H1 (cell line): ENCODE measurements at regions not wholly inside any gene's neighbourhood (a gene's known extent, or its start where the extent isn't known, plus 50 kb on each side); places are given as distances from the start of the nearest gene placed in this dataset.

Experiments used
- POLR2A ChIP-seq, 2 experiments: IDR thresholded peaks; 1 replicate in 1 of 2; 2 replicates in 1 of 2; pipeline ENCODE4 v1.6.1; 2011; ENCODE audit warnings: low read depth in 2 of 2, low read length in 2 of 2, mild to moderate bottlenecking in 2 of 2; ENCODE audit errors: control extremely low read depth in 1 of 2
- TF ChIP-seq, protein P1 (sequence below): fragments of 300-600 bp; sonication (generic); IDR thresholded peaks from 2 replicates; pipeline ENCODE4 v1.7.1; 2012; ENCODE audit warnings: low read length, moderate library complexity, mild to moderate bottlenecking, inconsistent platforms; ENCODE audit not compliant: insufficient replicate concordance
- TF ChIP-seq, protein P2 (sequence below): IDR thresholded peaks from 2 replicates; pipeline ENCODE4 v1.6.1; 2012; ENCODE audit warnings: low read length, inconsistent platforms
- TF ChIP-seq, protein P3 (sequence below): IDR thresholded peaks from 2 replicates; pipeline ENCODE4 v1.6.1; 2012; ENCODE audit warnings: inconsistent platforms

DNA sequence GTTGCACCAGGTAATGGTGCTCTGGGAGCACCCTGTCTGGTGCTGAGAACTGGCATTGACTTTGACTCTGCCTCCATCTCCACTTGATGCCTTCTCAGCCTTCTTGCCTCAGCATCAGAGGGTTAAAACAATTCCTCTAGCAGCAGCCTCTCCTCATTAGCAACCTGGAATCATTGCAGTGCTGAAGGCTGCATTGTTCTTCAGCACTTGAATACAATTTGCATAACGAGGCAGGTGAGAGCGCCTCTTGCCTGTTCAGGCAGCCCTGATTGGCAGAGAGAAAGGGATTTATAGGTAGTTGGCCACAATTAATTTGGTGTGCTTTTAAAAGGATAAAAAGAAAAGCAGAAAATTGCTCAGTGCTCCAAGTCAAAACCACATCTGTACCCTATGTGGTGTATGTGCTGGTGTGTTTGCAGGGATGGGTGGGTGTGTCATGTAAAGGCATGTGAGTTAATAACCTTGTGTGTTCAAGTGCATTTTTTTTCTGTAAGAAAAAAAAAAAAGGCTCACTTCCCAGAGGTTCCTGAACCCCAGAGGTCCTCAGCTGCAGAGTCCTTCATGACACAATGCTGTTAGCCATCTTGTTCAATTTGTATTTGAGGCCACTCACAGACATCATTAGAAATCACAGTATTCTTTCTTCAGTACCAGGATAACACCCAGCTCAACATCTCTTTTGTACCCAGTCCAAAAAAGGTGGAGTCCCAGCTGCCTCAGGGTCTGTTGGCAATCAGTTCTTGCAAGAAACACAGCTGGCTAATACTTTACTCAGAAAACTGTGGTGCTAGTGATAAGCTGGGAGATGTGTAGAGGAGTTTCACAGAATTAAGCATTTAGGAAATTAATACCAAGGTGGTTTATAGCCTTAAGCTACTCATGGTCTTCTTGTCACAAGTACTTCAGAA lies 385.6 kb downstream of the GRIN2B start (continued):
- TF ChIP-seq, protein P1, sequence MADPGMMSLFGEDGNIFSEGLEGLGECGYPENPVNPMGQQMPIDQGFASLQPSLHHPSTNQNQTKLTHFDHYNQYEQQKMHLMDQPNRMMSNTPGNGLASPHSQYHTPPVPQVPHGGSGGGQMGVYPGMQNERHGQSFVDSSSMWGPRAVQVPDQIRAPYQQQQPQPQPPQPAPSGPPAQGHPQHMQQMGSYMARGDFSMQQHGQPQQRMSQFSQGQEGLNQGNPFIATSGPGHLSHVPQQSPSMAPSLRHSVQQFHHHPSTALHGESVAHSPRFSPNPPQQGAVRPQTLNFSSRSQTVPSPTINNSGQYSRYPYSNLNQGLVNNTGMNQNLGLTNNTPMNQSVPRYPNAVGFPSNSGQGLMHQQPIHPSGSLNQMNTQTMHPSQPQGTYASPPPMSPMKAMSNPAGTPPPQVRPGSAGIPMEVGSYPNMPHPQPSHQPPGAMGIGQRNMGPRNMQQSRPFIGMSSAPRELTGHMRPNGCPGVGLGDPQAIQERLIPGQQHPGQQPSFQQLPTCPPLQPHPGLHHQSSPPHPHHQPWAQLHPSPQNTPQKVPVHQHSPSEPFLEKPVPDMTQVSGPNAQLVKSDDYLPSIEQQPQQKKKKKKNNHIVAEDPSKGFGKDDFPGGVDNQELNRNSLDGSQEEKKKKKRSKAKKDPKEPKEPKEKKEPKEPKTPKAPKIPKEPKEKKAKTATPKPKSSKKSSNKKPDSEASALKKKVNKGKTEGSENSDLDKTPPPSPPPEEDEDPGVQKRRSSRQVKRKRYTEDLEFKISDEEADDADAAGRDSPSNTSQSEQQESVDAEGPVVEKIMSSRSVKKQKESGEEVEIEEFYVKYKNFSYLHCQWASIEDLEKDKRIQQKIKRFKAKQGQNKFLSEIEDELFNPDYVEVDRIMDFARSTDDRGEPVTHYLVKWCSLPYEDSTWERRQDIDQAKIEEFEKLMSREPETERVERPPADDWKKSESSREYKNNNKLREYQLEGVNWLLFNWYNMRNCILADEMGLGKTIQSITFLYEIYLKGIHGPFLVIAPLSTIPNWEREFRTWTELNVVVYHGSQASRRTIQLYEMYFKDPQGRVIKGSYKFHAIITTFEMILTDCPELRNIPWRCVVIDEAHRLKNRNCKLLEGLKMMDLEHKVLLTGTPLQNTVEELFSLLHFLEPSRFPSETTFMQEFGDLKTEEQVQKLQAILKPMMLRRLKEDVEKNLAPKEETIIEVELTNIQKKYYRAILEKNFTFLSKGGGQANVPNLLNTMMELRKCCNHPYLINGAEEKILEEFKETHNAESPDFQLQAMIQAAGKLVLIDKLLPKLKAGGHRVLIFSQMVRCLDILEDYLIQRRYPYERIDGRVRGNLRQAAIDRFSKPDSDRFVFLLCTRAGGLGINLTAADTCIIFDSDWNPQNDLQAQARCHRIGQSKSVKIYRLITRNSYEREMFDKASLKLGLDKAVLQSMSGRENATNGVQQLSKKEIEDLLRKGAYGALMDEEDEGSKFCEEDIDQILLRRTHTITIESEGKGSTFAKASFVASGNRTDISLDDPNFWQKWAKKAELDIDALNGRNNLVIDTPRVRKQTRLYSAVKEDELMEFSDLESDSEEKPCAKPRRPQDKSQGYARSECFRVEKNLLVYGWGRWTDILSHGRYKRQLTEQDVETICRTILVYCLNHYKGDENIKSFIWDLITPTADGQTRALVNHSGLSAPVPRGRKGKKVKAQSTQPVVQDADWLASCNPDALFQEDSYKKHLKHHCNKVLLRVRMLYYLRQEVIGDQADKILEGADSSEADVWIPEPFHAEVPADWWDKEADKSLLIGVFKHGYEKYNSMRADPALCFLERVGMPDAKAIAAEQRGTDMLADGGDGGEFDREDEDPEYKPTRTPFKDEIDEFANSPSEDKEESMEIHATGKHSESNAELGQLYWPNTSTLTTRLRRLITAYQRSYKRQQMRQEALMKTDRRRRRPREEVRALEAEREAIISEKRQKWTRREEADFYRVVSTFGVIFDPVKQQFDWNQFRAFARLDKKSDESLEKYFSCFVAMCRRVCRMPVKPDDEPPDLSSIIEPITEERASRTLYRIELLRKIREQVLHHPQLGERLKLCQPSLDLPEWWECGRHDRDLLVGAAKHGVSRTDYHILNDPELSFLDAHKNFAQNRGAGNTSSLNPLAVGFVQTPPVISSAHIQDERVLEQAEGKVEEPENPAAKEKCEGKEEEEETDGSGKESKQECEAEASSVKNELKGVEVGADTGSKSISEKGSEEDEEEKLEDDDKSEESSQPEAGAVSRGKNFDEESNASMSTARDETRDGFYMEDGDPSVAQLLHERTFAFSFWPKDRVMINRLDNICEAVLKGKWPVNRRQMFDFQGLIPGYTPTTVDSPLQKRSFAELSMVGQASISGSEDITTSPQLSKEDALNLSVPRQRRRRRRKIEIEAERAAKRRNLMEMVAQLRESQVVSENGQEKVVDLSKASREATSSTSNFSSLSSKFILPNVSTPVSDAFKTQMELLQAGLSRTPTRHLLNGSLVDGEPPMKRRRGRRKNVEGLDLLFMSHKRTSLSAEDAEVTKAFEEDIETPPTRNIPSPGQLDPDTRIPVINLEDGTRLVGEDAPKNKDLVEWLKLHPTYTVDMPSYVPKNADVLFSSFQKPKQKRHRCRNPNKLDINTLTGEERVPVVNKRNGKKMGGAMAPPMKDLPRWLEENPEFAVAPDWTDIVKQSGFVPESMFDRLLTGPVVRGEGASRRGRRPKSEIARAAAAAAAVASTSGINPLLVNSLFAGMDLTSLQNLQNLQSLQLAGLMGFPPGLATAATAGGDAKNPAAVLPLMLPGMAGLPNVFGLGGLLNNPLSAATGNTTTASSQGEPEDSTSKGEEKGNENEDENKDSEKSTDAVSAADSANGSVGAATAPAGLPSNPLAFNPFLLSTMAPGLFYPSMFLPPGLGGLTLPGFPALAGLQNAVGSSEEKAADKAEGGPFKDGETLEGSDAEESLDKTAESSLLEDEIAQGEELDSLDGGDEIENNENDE: no peak
- TF ChIP-seq, protein P2, sequence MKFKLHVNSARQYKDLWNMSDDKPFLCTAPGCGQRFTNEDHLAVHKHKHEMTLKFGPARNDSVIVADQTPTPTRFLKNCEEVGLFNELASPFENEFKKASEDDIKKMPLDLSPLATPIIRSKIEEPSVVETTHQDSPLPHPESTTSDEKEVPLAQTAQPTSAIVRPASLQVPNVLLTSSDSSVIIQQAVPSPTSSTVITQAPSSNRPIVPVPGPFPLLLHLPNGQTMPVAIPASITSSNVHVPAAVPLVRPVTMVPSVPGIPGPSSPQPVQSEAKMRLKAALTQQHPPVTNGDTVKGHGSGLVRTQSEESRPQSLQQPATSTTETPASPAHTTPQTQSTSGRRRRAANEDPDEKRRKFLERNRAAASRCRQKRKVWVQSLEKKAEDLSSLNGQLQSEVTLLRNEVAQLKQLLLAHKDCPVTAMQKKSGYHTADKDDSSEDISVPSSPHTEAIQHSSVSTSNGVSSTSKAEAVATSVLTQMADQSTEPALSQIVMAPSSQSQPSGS: no peak
- no peak for TF ChIP-seq POLR2A (IDR thresholded peaks at IDR 0.05; ENCODE audit: control extremely low read depth in 1 of 2, low read depth in 2 of 2, low read length in 2 of 2)
- TF ChIP-seq, protein P3, sequence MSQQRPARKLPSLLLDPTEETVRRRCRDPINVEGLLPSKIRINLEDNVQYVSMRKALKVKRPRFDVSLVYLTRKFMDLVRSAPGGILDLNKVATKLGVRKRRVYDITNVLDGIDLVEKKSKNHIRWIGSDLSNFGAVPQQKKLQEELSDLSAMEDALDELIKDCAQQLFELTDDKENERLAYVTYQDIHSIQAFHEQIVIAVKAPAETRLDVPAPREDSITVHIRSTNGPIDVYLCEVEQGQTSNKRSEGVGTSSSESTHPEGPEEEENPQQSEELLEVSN: no peak
